CD14-positive monocyte (primary cell): ENCODE measurements at regions not wholly inside any gene's neighbourhood (a gene's known extent, or its start where the extent isn't known, plus 50 kb on each side); places are given as distances from the start of the nearest gene placed in this dataset.
A peak's percentile ranks its signal among the peaks of the same experiment; 100 is the strongest.

ENCODE experiments used
- DNase-seq, 3 donors: peaks; one replicate each; pipeline ENCODE4 v3.0.0-alpha.2; 2011 to 2022
- H2AFZ ChIP-seq: 2 replicates; pipeline ENCODE4 v1.6.0; 2012; ENCODE audit warnings: mild to moderate bottlenecking, low read depth, low read length, inconsistent platforms; ENCODE audit not compliant: insufficient read depth, poor library complexity, severe bottlenecking
- H3K27ac ChIP-seq, 2 donors: 1 replicate in 1 of 2; 2 replicates in 1 of 2; pipeline ENCODE4 v1.5.1; 2012 to 2013; ENCODE audit warnings: low read length in 2 of 2, control low read depth in 1 of 2, inconsistent platforms in 1 of 2, low read depth in 1 of 2, mild to moderate bottlenecking in 1 of 2
- H3K27me3 ChIP-seq, 2 donors: one replicate each; pipeline versions ENCODE4 v1.6.0 to v1.6.1; 2011 to 2013; ENCODE audit warnings: low read length in 2 of 2; ENCODE audit not compliant: control insufficient read depth in 2 of 2, insufficient read depth in 2 of 2
- H3K36me3 ChIP-seq, 2 donors: replicated peaks in 1 of 2; 1 replicate in 1 of 2; 2 replicates in 1 of 2; pipeline versions ENCODE4 v1.5.1 to v1.6.1; 2012 to 2013; ENCODE audit warnings: low read length in 2 of 2, control low read depth in 1 of 2, inconsistent platforms in 1 of 2, mild to moderate bottlenecking in 1 of 2; ENCODE audit not compliant: insufficient read depth in 2 of 2, control insufficient read depth in 1 of 2
- H3K4me1 ChIP-seq, 2 donors: 1 replicate in 1 of 2; 2 replicates in 1 of 2; pipeline versions ENCODE4 v1.5.1 to v1.6.1; 2012 to 2013; ENCODE audit warnings: low read length in 2 of 2, control low read depth in 1 of 2, inconsistent platforms in 1 of 2, mild to moderate bottlenecking in 1 of 2, moderate library complexity in 1 of 2; ENCODE audit not compliant: insufficient read depth in 2 of 2, control insufficient read depth in 1 of 2
- H3K4me2 ChIP-seq: replicated peaks from 2 replicates; pipeline ENCODE3; 2012; ENCODE audit warnings: low read length, moderate library complexity, mild to moderate bottlenecking; ENCODE audit not compliant: poor library complexity, severe bottlenecking; ENCODE audit errors: extremely low read depth
- H3K4me3 ChIP-seq, 3 experiments: fragments of 200-600 bp in 1 of 3; sonication (generic) in 1 of 3; replicated peaks in 1 of 3; 1 replicate in 2 of 3; 2 replicates in 1 of 3; pipeline ENCODE4 v1.5.1; 2011 to 2013; ENCODE audit warnings: low read length in 3 of 3, mild to moderate bottlenecking in 3 of 3, control low read depth in 2 of 3, low read depth in 2 of 3, inconsistent platforms in 1 of 3, moderate library complexity in 1 of 3
- H3K79me2 ChIP-seq: 2 replicates; pipeline ENCODE4 v1.6.0; 2012; ENCODE audit warnings: mild to moderate bottlenecking, control low read depth, inconsistent platforms, low read length, moderate library complexity; ENCODE audit not compliant: insufficient read depth
- H3K9ac ChIP-seq: 2 replicates; pipeline ENCODE4 v1.6.0; 2017; ENCODE audit warnings: low read length, mild to moderate bottlenecking; ENCODE audit not compliant: insufficient read depth, poor library complexity, severe bottlenecking
- H3K9me3 ChIP-seq, 2 donors: replicated peaks in 1 of 2; 1 replicate in 1 of 2; 2 replicates in 1 of 2; pipeline versions ENCODE4 v1.5.1 to v1.6.1; 2012 to 2013; ENCODE audit warnings: low read length in 2 of 2, control low read depth in 1 of 2; ENCODE audit not compliant: control insufficient read depth in 1 of 2, insufficient read depth in 1 of 2
- H4K20me1 ChIP-seq: 2 replicates; pipeline ENCODE4 v1.6.0; 2012; ENCODE audit warnings: mild to moderate bottlenecking, low read length, control low read depth, moderate library complexity; ENCODE audit not compliant: insufficient read depth
- H3K27ac Mint-ChIP-seq, 7 donors: one replicate each; pipeline ENCODE4 v1.8.0; 2020; ENCODE audit warnings: mild to moderate bottlenecking in 7 of 7, mixed read lengths in 7 of 7, moderate library complexity in 6 of 7, inconsistent platforms in 2 of 7
- H3K27me3 Mint-ChIP-seq, 3 donors: one replicate each; pipeline ENCODE4 v1.8.0; 2021 to 2022; ENCODE audit warnings: low read depth in 3 of 3, mild to moderate bottlenecking in 3 of 3, mixed read lengths in 3 of 3, moderate library complexity in 3 of 3, inconsistent platforms in 1 of 3
- H3K36me3 Mint-ChIP-seq, 2 donors: one replicate each; pipeline ENCODE4 v1.8.0; 2020; ENCODE audit warnings: mixed read lengths in 2 of 2, inconsistent platforms in 1 of 2, mild to moderate bottlenecking in 1 of 2
- H3K4me1 Mint-ChIP-seq: one replicate; pipeline ENCODE4 v1.8.0; 2020; ENCODE audit warnings: mild to moderate bottlenecking, mixed read lengths
- H3K4me3 Mint-ChIP-seq, 2 donors: one replicate each; pipeline ENCODE4 v1.8.0; 2020; ENCODE audit warnings: mild to moderate bottlenecking in 2 of 2, mixed read lengths in 2 of 2, moderate library complexity in 1 of 2
- H3K9me3 Mint-ChIP-seq, 7 donors: one replicate each; pipeline ENCODE4 v1.8.0; 2020 to 2022; ENCODE audit warnings: mixed read lengths in 7 of 7, mild to moderate bottlenecking in 6 of 7, moderate library complexity in 6 of 7, inconsistent platforms in 2 of 7
- whole genome bisulfite sequencing: methylation state at CpG from one replicate; pipeline ENCODE4 v1.1.5; 2013; ENCODE audit warnings: missing lambda C conversion rate; ENCODE audit not compliant: insufficient coverage; 5-methylcytosine and 5-hydroxymethylcytosine counted together
- intact Hi-C, 2 donors: fragments of 100-400 bp; cut with micrococcal nuclease; formaldehyde crosslinking; loops; one replicate each; pipeline versions ENCODE4 v1.15.0 to v1.15.1; 2023
- TF ChIP-seq, protein P1 (sequence below): fragments of 200-600 bp; IDR thresholded peaks from one replicate; pipeline ENCODE4 v1.8.0; 2022; ENCODE audit warnings: antibody characterized with exemption, mild to moderate bottlenecking

- H3K27me3 ChIP-seq = no peaks in the 10 kb centered on the region
- intact Hi-C loops = loop anchor here in 1 of 2 donors (10.0 kb wide), 1 partner anchor 1713 kb away; no protein-coding TSS in a partner anchor
- DNase-seq = no peak
- peaks cover 2 to 7% (median 3%) of the 10 kb centered on the region in 3 donors for H3K27me3 Mint-ChIP-seq
- H3K4me2 ChIP-seq = no peak overlapping the region
- no peaks in the 10 kb centered on the region for H3K79me2 ChIP-seq
- H3K27ac Mint-ChIP-seq = no peak overlapping the region
- H3K4me1 ChIP-seq = no peaks in the 10 kb centered on the region
- H2AFZ ChIP-seq = no peak overlapping the region
- no peak overlapping the region for H3K27ac ChIP-seq
- no peak overlapping the region for H3K4me3 ChIP-seq
- H3K4me1 Mint-ChIP-seq = no peaks in the 10 kb centered on the region
- H3K9ac ChIP-seq = no peak overlapping the region
- H3K9me3 ChIP-seq = no peaks in the 10 kb centered on the region
- H3K4me3 Mint-ChIP-seq = no peak overlapping the region
- H3K36me3 Mint-ChIP-seq = no peaks in the 10 kb centered on the region
- TF ChIP-seq, protein P1, sequence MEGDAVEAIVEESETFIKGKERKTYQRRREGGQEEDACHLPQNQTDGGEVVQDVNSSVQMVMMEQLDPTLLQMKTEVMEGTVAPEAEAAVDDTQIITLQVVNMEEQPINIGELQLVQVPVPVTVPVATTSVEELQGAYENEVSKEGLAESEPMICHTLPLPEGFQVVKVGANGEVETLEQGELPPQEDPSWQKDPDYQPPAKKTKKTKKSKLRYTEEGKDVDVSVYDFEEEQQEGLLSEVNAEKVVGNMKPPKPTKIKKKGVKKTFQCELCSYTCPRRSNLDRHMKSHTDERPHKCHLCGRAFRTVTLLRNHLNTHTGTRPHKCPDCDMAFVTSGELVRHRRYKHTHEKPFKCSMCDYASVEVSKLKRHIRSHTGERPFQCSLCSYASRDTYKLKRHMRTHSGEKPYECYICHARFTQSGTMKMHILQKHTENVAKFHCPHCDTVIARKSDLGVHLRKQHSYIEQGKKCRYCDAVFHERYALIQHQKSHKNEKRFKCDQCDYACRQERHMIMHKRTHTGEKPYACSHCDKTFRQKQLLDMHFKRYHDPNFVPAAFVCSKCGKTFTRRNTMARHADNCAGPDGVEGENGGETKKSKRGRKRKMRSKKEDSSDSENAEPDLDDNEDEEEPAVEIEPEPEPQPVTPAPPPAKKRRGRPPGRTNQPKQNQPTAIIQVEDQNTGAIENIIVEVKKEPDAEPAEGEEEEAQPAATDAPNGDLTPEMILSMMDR = peak; percentile 26
- no CpG with 5 or more reads among the region's 7 CpGs for WGBS
- H3K9me3 Mint-ChIP-seq = peaks cover 0 to 2% (median 0%) of the 10 kb centered on the region in 7 donors
- no peaks in the 10 kb centered on the region for H3K36me3 ChIP-seq
- H4K20me1 ChIP-seq = no peaks in the 10 kb centered on the region
Observed at GRCh38 chr2:103161456-103162289, 399.8 kb downstream of the TMEM182 start.

- intact Hi-C loops = loop anchor here in 1 of 2 donors (10.0 kb wide), 1 partner anchor 1710 kb away; no protein-coding TSS in a partner anchor
- H3K4me1 Mint-ChIP-seq = no peaks in the 10 kb centered on the region
Observed at GRCh38 chr2:103164748-103165147, 402.9 kb downstream of the TMEM182 start.

More at GRCh38 chr2:103164748-103165147, 402.9 kb downstream of the TMEM182 start:
- H3K9me3 ChIP-seq = no peaks in the 10 kb centered on the region
- H3K36me3 ChIP-seq = no peaks in the 10 kb centered on the region
- no peaks in the 10 kb centered on the region for H3K79me2 ChIP-seq
- H3K4me1 ChIP-seq = no peaks in the 10 kb centered on the region
- H3K4me3 ChIP-seq = no peak overlapping the region
- H3K27me3 ChIP-seq = no peaks in the 10 kb centered on the region
- no peaks in the 10 kb centered on the region for H3K36me3 Mint-ChIP-seq
- 76% methylated on average over 4 of the region's 5 CpGs for WGBS
- H3K4me3 Mint-ChIP-seq = no peak overlapping the region
- TF ChIP-seq, protein P1 = no peak
- H3K27me3 Mint-ChIP-seq = peaks cover 0 to 3% (median 0%) of the 10 kb centered on the region in 3 donors
- H3K27ac Mint-ChIP-seq = no peak overlapping the region
- no peak overlapping the region for H2AFZ ChIP-seq
- DNase-seq = no peak
- H3K9me3 Mint-ChIP-seq = no peaks in the 10 kb centered on the region
- H3K9ac ChIP-seq = no peak overlapping the region
- no peak overlapping the region for H3K4me2 ChIP-seq
- H3K27ac ChIP-seq = no peak overlapping the region
- no peaks in the 10 kb centered on the region for H4K20me1 ChIP-seq
